ENCODE measurements at regions not wholly inside any gene's neighbourhood (a gene's known extent, or its start where the extent isn't known, plus 50 kb on each side); places are given as distances from the start of the nearest gene placed in this dataset.

DNA sequence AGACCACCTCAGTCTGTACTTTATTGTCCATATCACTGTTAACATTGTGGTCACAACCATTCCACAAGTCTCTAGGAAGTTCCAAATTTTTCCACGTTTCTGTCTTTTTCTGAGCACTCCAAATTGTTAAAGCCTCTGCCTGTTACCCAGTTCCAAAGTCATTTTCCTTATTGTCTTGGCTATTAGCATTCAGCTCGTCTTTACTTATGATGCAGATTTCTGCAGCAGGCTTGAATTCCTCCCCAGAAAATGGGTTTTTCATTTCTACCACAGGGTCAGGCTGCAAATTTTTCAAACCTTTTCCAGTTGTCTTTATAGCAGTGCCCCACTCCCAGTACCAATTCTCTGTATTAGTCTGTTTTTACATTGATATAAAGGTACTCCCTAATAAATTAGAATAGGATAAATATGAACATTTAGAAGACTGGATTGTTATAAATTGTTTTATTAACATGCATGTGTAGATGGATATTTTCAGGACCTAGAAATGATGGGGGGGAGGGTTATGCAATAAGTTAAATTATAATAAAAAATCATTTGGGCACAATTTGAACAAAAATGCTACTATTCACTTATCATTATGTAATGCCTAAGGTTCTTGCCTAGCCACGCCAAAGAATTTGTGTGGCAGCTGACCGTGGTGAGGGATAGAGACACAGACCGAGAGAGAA, 595.3 kb upstream of the ADGRB3 start:
- WGBS = 16% methylated on average over 5 of the region's 5 CpGs
- DNase-seq (ENCODE audit: low spot score) = no peak
- Histone ChIP-seq H3K4me3 (no peak overlapping the region), H3K27me3 (replicated peaks; ENCODE audit: insufficient read depth) (no peaks in the 10 kb centered on the region), H3K9me3 (no peaks in the 10 kb centered on the region), H3K4me1 (replicated peaks) (no peaks in the 10 kb centered on the region), H3K36me3 (no peaks in the 10 kb centered on the region), H3K27ac (no peak overlapping the region)
- intact Hi-C loops (cut with DNase I) = no loop called here
- no peak for TF ChIP-seq CTCF (IDR thresholded peaks at IDR 0.05)
- no peak for TF ChIP-seq POLR2A (IDR thresholded peaks at IDR 0.05)
- no peak for TF ChIP-seq POLR2AphosphoS5 (IDR thresholded peaks at IDR 0.05)

- H3K36me3 ChIP-seq = no peaks in the 10 kb centered on the region
- no peaks in the 10 kb centered on the region for H3K27me3 ChIP-seq (replicated peaks; ENCODE audit: insufficient read depth)
- no peak overlapping the region for H3K4me3 ChIP-seq
- no peaks in the 10 kb centered on the region for H3K4me1 ChIP-seq (replicated peaks)
- intact Hi-C loops (cut with DNase I) = no loop called here
- H3K27ac ChIP-seq = no peak overlapping the region
- no peak for DNase-seq (ENCODE audit: low spot score)
- no peak for TF ChIP-seq CTCF (IDR thresholded peaks at IDR 0.05)
- no peak for TF ChIP-seq POLR2AphosphoS5 (IDR thresholded peaks at IDR 0.05)
- TF ChIP-seq POLR2A (IDR thresholded peaks at IDR 0.05) = no peak
- H3K9me3 ChIP-seq = no peaks in the 10 kb centered on the region
- WGBS = 78% methylated on average over 2 of the region's 4 CpGs
Observed at GRCh38 chr6:68038815-68039408, 596.2 kb upstream of the ADGRB3 start.

DNA sequence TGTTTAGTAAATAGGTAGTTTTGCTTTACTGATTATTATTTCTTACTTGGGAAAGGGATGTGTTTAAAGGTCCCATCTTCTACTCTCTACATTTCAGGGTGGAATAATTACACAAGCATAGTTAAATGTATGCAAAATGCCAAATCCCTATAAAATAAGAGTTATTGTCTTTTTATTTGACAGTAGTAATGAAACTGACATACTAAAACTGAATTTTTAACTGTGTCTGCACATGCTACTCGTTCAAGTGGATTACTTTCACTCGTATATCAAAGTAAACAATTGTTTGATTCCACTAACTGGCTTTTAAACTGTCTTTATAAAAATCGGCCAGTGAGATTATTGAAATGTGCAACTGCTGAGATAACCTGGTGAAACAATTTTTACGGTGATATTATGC, 602.9 kb upstream of the ADGRB3 start:
- Histone ChIP-seq H3K9me3 (no peaks in the 10 kb centered on the region), H3K27ac (no peak overlapping the region), H3K4me1 (replicated peaks) (no peaks in the 10 kb centered on the region), H3K36me3 (no peaks in the 10 kb centered on the region), H3K27me3 (replicated peaks; ENCODE audit: insufficient read depth) (no peaks in the 10 kb centered on the region), H3K4me3 (no peak overlapping the region)
- TF ChIP-seq POLR2AphosphoS5 (IDR thresholded peaks at IDR 0.05) (no peak), CTCF (IDR thresholded peaks at IDR 0.05) (no peak), POLR2A (IDR thresholded peaks at IDR 0.05) (no peak)
- no peak for DNase-seq (ENCODE audit: low spot score)
- WGBS = 12% methylated on average over 4 of the region's 4 CpGs
- intact Hi-C loops (cut with DNase I) = no loop called here

DNA sequence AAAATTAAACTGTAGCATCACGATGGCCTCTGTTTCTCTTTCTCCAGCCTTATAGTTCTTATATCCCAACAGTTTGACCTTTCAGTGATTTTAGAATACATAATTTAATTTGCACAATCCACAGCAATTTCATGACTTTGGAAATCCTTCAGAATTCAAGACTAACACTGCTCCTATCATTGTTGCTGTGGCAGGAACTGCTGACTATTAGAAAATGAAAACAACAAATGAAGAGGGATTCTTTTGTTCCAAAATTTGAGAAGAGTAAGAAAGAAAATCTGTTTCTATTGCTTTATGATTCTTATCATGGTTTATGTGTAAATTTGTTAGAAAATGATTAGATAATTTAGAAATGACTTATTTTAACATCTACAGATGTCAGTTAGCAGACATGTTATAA, 604.0 kb upstream of the ADGRB3 start:
- no peak overlapping the region for H3K4me3 ChIP-seq
- WGBS = 87% methylated on average over 1 of the region's 1 CpG
- H3K36me3 ChIP-seq = no peaks in the 10 kb centered on the region
- DNase-seq (ENCODE audit: low spot score) = no peak
- no peaks in the 10 kb centered on the region for H3K9me3 ChIP-seq
- intact Hi-C loops (cut with DNase I) = no loop called here
- no peak overlapping the region for H3K27ac ChIP-seq
- no peak for TF ChIP-seq POLR2A (IDR thresholded peaks at IDR 0.05)
- no peak for TF ChIP-seq CTCF (IDR thresholded peaks at IDR 0.05)
- no peak for TF ChIP-seq POLR2AphosphoS5 (IDR thresholded peaks at IDR 0.05)
- no peaks in the 10 kb centered on the region for H3K4me1 ChIP-seq (replicated peaks)
- H3K27me3 ChIP-seq (replicated peaks; ENCODE audit: insufficient read depth) = no peaks in the 10 kb centered on the region

- no peak for DNase-seq (ENCODE audit: low spot score)
- H3K9me3 ChIP-seq = no peaks in the 10 kb centered on the region
- intact Hi-C loops (cut with DNase I) = no loop called here
- no peak overlapping the region for H3K27ac ChIP-seq
- no peak overlapping the region for H3K4me3 ChIP-seq
- TF ChIP-seq POLR2AphosphoS5 (IDR thresholded peaks at IDR 0.05) (no peak), POLR2A (IDR thresholded peaks at IDR 0.05) (no peak), CTCF (IDR thresholded peaks at IDR 0.05) (no peak)
- WGBS = 89% methylated on average over 3 of the region's 3 CpGs
- H3K4me1 ChIP-seq (replicated peaks) = no peaks in the 10 kb centered on the region
- no peaks in the 10 kb centered on the region for H3K27me3 ChIP-seq (replicated peaks; ENCODE audit: insufficient read depth)
- no peaks in the 10 kb centered on the region for H3K36me3 ChIP-seq
Observed at GRCh38 chr6:68026483-68026882, 608.6 kb upstream of the ADGRB3 start.

All from prostate gland (tissue), 2 donors.